ENCODE measurements at regions not wholly inside any gene's neighbourhood (a gene's known extent, or its start where the extent isn't known, plus 50 kb on each side); places are given as distances from the start of the nearest gene placed in this dataset.

DNA sequence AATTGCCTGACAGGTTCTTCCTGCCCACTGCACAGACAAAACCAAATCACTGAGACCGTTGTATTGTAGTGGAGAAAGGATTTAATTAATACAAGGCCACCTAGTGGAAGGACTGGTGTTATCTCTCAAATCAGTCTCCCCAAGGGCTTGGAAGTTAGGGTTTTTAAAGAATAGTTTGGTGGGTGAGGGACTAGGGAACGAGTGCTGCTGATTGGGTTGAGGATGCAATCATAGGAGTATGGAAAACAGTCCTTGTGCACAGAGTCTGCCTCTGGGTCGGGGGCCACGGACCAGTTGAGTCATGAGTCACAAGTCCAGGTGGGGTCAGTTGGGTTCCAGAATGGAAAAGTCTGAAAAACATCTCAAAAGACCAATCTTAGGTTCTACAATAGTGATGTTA, 89.1 kb downstream of the B3GNT2 start:
- TF ChIP-seq, protein P1, sequence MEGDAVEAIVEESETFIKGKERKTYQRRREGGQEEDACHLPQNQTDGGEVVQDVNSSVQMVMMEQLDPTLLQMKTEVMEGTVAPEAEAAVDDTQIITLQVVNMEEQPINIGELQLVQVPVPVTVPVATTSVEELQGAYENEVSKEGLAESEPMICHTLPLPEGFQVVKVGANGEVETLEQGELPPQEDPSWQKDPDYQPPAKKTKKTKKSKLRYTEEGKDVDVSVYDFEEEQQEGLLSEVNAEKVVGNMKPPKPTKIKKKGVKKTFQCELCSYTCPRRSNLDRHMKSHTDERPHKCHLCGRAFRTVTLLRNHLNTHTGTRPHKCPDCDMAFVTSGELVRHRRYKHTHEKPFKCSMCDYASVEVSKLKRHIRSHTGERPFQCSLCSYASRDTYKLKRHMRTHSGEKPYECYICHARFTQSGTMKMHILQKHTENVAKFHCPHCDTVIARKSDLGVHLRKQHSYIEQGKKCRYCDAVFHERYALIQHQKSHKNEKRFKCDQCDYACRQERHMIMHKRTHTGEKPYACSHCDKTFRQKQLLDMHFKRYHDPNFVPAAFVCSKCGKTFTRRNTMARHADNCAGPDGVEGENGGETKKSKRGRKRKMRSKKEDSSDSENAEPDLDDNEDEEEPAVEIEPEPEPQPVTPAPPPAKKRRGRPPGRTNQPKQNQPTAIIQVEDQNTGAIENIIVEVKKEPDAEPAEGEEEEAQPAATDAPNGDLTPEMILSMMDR (conservative IDR thresholded peaks at IDR 0.05; ENCODE audit: low read depth, low read length) = no peak
- TF ChIP-seq SMC3 (IDR thresholded peaks at IDR 0.05; ENCODE audit: low read depth, low read length) (no peak), POLR2A (IDR thresholded peaks at IDR 0.05; ENCODE audit: low read depth, low read length) (no peak), MAZ (IDR thresholded peaks at IDR 0.05; ENCODE audit: borderline replicate concordance, low read depth, low read length) (no peak)

Data from IMR-90 (cell line).